OCI-LY1 (cell line): ENCODE measurements at regions not wholly inside any gene's neighbourhood (a gene's known extent, or its start where the extent isn't known, plus 50 kb on each side); places are given as distances from the start of the nearest gene placed in this dataset.

ENCODE experiments used
- EZH2 ChIP-seq: fragments of 200-600 bp; sonication (generic), shearing (Covaris generic); IDR thresholded peaks from 2 replicates; pipeline ENCODE4 v1.8.0; 2017; ENCODE audit warnings: borderline replicate concordance, mixed run types, mild to moderate bottlenecking, antibody characterized with exemption, low read length, moderate library complexity, mixed read lengths
- TF ChIP-seq, protein P1 (sequence below): fragments of 200-600 bp; sonication (generic), shearing (Covaris generic); IDR thresholded peaks from 2 replicates; pipeline ENCODE4 v1.5.1; 2017; ENCODE audit warnings: mild to moderate bottlenecking, antibody characterized with exemption, low read length, moderate library complexity, mixed read lengths

GRCh38 chr2:13156916-13157315, 440.2 kb downstream of the TRIB2 start:
- TF ChIP-seq, protein P1, sequence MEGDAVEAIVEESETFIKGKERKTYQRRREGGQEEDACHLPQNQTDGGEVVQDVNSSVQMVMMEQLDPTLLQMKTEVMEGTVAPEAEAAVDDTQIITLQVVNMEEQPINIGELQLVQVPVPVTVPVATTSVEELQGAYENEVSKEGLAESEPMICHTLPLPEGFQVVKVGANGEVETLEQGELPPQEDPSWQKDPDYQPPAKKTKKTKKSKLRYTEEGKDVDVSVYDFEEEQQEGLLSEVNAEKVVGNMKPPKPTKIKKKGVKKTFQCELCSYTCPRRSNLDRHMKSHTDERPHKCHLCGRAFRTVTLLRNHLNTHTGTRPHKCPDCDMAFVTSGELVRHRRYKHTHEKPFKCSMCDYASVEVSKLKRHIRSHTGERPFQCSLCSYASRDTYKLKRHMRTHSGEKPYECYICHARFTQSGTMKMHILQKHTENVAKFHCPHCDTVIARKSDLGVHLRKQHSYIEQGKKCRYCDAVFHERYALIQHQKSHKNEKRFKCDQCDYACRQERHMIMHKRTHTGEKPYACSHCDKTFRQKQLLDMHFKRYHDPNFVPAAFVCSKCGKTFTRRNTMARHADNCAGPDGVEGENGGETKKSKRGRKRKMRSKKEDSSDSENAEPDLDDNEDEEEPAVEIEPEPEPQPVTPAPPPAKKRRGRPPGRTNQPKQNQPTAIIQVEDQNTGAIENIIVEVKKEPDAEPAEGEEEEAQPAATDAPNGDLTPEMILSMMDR: no peak
- no peak for TF ChIP-seq EZH2
